ENCODE measurements at regions not wholly inside any gene's neighbourhood (a gene's known extent, or its start where the extent isn't known, plus 50 kb on each side); places are given as distances from the start of the nearest gene placed in this dataset.

- DNase-seq (ENCODE audit: low spot score), result no peak
Measured at GRCh38 chr5:106202035-106202434, 1468.7 kb downstream of the EFNA5 start.

GRCh38 chr5:106200971-106201370 is 1469.8 kb downstream of the EFNA5 start:
- no peak for DNase-seq (ENCODE audit: low spot score)

DNA sequence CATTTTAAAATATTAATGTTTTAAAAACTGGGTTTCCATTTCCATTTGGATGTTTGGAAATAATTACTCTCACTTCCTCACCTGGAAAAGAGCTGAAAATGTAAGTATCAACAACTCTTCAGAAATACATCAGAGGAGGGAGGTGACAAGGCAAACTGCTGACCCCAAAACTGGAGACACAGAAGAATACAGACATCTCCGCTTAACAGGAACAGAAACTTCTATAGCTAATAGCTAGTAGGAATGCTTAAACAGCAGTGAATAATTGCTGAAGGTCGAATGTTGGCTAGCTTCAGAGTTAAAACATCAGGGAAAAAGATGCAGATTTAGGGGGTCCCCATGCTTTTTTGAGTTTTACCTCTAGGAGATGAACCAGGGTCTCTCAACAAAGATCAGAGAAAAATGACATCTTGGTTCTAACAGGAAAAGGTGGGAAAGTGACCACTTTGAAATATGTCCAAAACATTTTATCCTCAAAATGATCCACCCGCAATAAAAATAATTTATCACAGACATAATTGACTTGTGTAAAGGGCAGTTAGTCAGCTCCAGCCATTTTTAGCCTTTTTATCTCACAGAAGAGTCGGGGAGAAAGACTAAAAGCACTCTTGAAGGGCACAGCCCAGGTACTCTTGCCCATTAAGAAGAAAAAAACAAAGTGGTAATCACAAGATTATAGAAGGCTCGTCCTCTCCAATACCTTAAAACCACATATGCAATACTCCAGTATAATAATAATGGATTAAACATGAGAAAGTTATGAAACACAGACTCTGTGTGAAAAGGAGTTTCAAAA is 1474.9 kb downstream of the EFNA5 start:
- DNase-seq (ENCODE audit: low spot score), result no peak

- DNase-seq (ENCODE audit: low spot score), result no peak
Measured at GRCh38 chr5:106189121-106189809, 1481.5 kb downstream of the EFNA5 start.

- no peak for DNase-seq (ENCODE audit: low spot score)
Measured at GRCh38 chr5:106185661-106186081, 1485.1 kb downstream of the EFNA5 start.

- DNase-seq (ENCODE audit: low spot score), result no peak
Measured at GRCh38 chr5:106174903-106175302, 1495.8 kb downstream of the EFNA5 start.

DNA sequence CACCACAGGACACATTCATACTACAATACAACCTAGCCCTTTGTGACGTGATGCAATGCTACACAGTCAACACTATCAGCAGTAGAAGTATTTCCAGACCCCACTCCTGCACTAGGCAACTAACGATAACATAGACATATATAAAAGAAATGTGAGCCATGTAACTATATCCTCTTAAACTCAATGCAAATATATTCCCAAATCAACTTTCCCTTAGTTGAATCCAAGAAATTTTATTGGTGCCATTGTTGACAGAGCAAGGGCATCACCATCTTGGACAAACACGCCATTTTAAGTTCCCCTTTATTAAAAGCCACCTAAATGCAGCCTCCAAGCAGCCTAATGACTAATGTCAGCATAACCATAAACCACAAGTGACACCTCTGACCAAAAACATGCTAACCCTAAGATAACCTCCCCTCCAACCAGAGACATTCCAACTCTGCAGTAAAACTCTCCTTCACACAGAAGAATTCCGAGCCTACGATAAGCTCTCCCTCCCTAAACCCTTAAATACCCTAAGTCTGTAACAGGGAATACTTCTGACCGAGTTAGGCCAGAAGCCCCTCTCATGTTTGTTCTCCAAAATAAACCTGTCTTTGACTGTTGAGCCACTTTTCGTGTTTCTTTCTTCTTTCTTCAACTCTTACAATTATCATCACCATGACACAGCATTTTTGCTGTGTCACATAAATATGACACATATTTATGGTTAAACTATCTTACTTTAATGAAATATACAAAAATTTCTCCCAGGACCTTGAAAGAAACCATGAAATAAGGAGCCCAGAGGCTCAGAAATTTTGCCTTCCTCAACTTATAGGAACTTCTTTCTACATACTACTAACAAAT is 1497.8 kb downstream of the EFNA5 start:
- DNase-seq (ENCODE audit: low spot score), result no peak

- DNase-seq (ENCODE audit: low spot score), result no peak
Measured at GRCh38 chr5:106171708-106172107, 1499.0 kb downstream of the EFNA5 start.

DNA sequence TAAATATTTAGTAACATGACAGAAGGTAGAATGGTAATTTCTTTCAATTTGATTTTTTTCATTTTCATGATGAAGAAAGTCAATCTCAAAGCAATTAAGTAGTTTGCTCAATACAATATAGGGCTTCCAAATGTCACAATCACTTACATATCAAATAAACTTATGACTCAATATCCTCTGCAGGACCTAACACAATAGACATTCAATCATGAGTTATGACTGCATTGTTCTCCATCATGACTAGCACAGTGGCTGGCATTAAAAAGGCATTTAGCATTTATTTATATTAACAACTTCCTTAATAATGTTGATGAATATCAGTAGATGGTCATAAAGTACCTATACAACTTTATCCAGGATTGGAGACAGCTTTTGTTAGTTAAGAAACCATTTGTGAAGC is 1499.6 kb downstream of the EFNA5 start:
- no peak for DNase-seq (ENCODE audit: low spot score)

- DNase-seq (ENCODE audit: low spot score), result no peak
Measured at GRCh38 chr5:106167766-106168165, 1503.0 kb downstream of the EFNA5 start.

- DNase-seq (ENCODE audit: low spot score), result no peak
Measured at GRCh38 chr5:106163233-106163632, 1507.5 kb downstream of the EFNA5 start.

GRCh38 chr5:106159616-106160015 is 1511.1 kb downstream of the EFNA5 start:
- no peak for DNase-seq (ENCODE audit: low spot score)

DNA sequence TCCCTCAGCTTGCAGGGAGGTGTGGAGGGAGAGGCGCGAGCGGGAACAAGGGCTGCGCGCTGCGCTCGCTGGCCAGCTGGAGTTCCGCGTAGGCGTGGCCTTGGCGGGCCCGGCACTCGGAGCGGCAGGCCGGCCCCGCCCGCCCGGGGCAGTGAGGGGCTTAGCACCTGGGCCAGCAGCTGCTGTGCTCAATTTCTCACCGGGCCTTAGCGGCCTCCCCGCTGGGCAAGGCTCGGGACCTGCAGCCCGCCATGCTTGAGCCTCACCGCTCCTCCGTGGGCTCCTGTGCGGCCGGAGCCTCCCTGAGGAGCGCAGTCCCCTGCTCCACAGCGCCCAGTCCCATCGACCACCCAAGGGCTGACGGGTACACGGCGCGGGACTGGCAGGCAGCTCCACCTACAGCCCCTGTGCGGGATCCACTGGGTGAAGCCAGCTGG is 1516.4 kb downstream of the EFNA5 start:
- DNase-seq (ENCODE audit: low spot score), result no peak

DNA sequence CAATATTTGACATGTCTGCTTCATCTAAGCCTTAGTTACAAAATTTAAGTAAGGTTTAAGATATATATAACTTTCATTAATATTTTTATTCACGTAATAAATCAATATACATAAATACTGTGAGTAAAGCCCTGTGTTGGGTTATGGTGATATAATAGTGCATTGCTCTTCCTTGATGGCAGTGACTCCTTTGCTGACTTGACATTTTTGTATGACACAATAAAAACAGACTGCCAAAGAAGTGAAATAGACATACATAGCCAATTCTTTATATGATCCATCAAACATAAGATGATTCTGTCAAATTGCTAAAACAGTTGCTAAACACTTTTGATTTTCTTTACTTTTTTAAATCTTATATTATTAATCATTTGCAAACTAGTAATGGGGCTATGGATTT is 1518.2 kb downstream of the EFNA5 start:
- DNase-seq (ENCODE audit: low spot score), result no peak

DNA sequence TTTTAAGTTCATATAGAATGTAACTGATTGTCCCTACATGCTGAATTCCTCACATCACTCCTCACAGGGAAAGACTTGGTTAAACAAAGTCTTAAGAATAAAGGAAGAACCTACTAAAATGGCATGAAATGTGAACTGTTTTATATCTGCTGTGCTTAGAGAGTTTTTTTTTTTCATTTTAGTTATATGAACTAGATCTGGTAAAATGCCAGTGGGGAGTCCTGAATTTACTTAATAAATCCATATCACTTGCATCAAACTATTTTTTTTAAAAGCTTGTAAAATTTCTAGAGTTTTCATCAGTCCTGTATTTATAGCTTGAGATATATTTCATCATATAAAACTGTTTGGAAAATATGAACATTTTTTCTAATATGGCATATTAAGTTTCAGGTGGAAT is 1528.6 kb downstream of the EFNA5 start:
- DNase-seq (ENCODE audit: low spot score), result no peak

GRCh38 chr5:106140101-106140500 is 1530.6 kb downstream of the EFNA5 start:
- no peak for DNase-seq (ENCODE audit: low spot score)

DNA sequence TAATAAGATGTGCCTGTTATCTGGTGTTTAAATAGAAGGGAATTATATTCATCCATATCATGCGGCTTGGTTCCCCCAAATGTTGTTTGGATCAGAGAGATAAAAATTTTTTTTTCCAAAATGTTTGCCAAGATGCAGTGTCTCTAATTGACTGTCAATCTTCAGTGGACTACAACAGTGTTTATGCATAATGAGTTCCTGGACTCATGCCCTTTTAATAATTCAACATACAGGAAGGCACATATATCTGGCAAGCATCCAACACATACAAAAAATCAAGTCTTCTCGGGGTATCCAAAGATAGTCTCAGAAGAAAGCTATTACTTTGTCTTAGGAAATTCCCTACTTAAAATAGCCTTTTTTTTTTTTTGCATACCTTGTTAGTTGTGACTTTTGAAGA is 1534.7 kb downstream of the EFNA5 start:
- no peak for DNase-seq (ENCODE audit: low spot score)

DNA sequence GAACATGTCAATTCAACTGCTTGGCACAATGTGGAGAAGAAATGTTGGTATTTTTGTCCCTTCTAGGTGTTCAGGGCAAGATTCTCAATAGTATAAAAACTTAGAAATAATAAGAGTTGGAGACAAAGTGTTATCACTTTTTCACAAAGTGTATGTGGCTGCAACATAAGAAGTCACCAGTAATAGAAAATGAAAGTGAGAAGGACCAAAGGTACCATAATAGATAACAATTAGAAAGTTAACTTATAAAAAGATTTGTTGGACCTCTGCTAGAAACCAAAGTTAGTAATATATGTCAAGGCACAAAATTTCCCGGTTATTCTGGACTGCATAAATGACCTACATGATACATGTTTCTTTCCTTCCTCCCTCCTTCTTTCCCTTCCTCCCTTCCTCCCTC is 1535.3 kb downstream of the EFNA5 start:
- DNase-seq (ENCODE audit: low spot score), result no peak

- no peak for DNase-seq (ENCODE audit: low spot score)
Measured at GRCh38 chr5:106134549-106134948, 1536.2 kb downstream of the EFNA5 start.

GRCh38 chr5:106127985-106128384 is 1542.8 kb downstream of the EFNA5 start:
- DNase-seq (ENCODE audit: low spot score), result no peak

GRCh38 chr5:106127341-106127781 is 1543.4 kb downstream of the EFNA5 start:
- no peak for DNase-seq (ENCODE audit: low spot score)

DNA sequence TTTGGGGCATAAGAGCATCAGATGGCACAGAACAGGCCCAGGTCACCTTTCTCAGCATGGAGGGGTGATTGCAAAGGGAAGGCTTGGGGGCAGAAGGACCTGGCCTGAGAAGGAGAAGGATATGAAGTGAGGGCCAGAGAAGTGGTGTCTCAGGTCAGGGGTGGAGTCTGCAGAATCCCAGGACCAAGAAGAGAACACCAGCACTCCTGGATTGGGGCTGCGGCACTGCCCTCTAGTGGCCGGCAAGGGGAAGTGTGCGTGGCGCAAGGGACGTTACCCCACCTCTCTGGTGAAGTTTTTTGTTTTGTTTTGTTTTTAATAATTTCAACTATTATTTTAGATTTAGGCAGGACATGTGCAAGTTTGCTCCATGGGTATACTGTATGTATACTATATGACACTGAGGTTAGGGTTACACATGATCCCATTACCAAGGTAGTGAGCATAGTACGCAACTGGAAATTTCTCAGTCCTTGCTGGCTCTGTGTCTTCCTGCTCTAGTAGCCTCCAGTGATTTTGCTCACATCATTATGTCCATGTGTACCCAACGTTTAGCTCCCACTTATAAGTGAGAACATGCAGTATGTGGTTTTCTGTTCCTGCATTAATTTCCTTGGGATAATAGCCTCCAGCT is 1548.6 kb downstream of the EFNA5 start:
- DNase-seq (ENCODE audit: low spot score), result peak; percentile 45

All from COLO829 (cell line).